ENCODE measurements at regions not wholly inside any gene's neighbourhood (a gene's known extent, or its start where the extent isn't known, plus 50 kb on each side); places are given as distances from the start of the nearest gene placed in this dataset.

- Histone ChIP-seq H3K9me3 (ENCODE audit: control insufficient read depth, insufficient read depth, low read depth, low read length) (no peaks in the 10 kb centered on the region), H3K4me3 (replicated peaks in 1 of 4; ENCODE audit: control extremely low read depth in 1 of 4, insufficient read depth in 1 of 4, low read depth in 3 of 4, low read length in 4 of 4) (no peak overlapping the region), H3K27me3 (ENCODE audit: control insufficient read depth, insufficient read depth, low read length) (no peaks in the 10 kb centered on the region), H3K27ac (ENCODE audit: insufficient read depth, low read length) (no peak overlapping the region), H3K36me3 (ENCODE audit: control insufficient read depth, insufficient read depth, low read length) (no peaks in the 10 kb centered on the region), H2AFZ (ENCODE audit: low read length) (no peak overlapping the region), H4K20me1 (ENCODE audit: control insufficient read depth, extremely low read depth, insufficient read depth, low read length) (no peaks in the 10 kb centered on the region), H3K79me2 (ENCODE audit: control insufficient read depth, insufficient read depth, low read length) (no peaks in the 10 kb centered on the region), H3K4me1 (ENCODE audit: control insufficient read depth, extremely low read depth, insufficient read depth, low read length) (no peaks in the 10 kb centered on the region), H3K9ac (ENCODE audit: insufficient read depth, low read length) (no peak overlapping the region), H3K4me2 (ENCODE audit: extremely low read depth, insufficient read depth, low read length) (no peak overlapping the region)
- no peak for TF ChIP-seq EZH2 (IDR thresholded peaks at IDR 0.05; ENCODE audit: low read length, missing control alignments)
- TF ChIP-seq CTCF (conservative IDR thresholded peaks at IDR 0.05 in 1 of 2, IDR thresholded peaks at IDR 0.05 in 1 of 2; ENCODE audit: low read depth in 1 of 2, low read length in 2 of 2): no peak
- no peak for DNase-seq (ENCODE audit: low read depth in 2 of 2)
Observed at GRCh38 chr5:92471861-92472260, 1088.7 kb upstream of the ARRDC3 start.

GRCh38 chr5:92470770-92471169 is 1087.7 kb upstream of the ARRDC3 start:
- H3K9ac ChIP-seq (ENCODE audit: insufficient read depth, low read length): no peak overlapping the region
- no peaks in the 10 kb centered on the region for H4K20me1 ChIP-seq (ENCODE audit: control insufficient read depth, extremely low read depth, insufficient read depth, low read length)
- H3K36me3 ChIP-seq (ENCODE audit: control insufficient read depth, insufficient read depth, low read length): no peaks in the 10 kb centered on the region
- no peaks in the 10 kb centered on the region for H3K79me2 ChIP-seq (ENCODE audit: control insufficient read depth, insufficient read depth, low read length)
- DNase-seq (ENCODE audit: low read depth in 2 of 2): no peak
- no peaks in the 10 kb centered on the region for H3K27me3 ChIP-seq (ENCODE audit: control insufficient read depth, insufficient read depth, low read length)
- no peaks in the 10 kb centered on the region for H3K4me1 ChIP-seq (ENCODE audit: control insufficient read depth, extremely low read depth, insufficient read depth, low read length)
- TF ChIP-seq CTCF (conservative IDR thresholded peaks at IDR 0.05 in 1 of 2, IDR thresholded peaks at IDR 0.05 in 1 of 2; ENCODE audit: low read depth in 1 of 2, low read length in 2 of 2) (no peak), EZH2 (IDR thresholded peaks at IDR 0.05; ENCODE audit: low read length, missing control alignments) (no peak)
- H2AFZ ChIP-seq (ENCODE audit: low read length): no peak overlapping the region
- no peak overlapping the region for H3K4me3 ChIP-seq (replicated peaks in 1 of 4; ENCODE audit: control extremely low read depth in 1 of 4, insufficient read depth in 1 of 4, low read depth in 3 of 4, low read length in 4 of 4)
- no peaks in the 10 kb centered on the region for H3K9me3 ChIP-seq (ENCODE audit: control insufficient read depth, insufficient read depth, low read depth, low read length)
- no peak overlapping the region for H3K27ac ChIP-seq (ENCODE audit: insufficient read depth, low read length)
- no peak overlapping the region for H3K4me2 ChIP-seq (ENCODE audit: extremely low read depth, insufficient read depth, low read length)

- Histone ChIP-seq H4K20me1 (ENCODE audit: control insufficient read depth, extremely low read depth, insufficient read depth, low read length) (no peaks in the 10 kb centered on the region), H3K9ac (ENCODE audit: insufficient read depth, low read length) (no peak overlapping the region), H3K79me2 (ENCODE audit: control insufficient read depth, insufficient read depth, low read length) (no peaks in the 10 kb centered on the region), H3K4me3 (replicated peaks in 1 of 4; ENCODE audit: control extremely low read depth in 1 of 4, insufficient read depth in 1 of 4, low read depth in 3 of 4, low read length in 4 of 4) (no peak overlapping the region), H3K27me3 (ENCODE audit: control insufficient read depth, insufficient read depth, low read length) (no peaks in the 10 kb centered on the region), H3K36me3 (ENCODE audit: control insufficient read depth, insufficient read depth, low read length) (no peaks in the 10 kb centered on the region), H3K9me3 (ENCODE audit: control insufficient read depth, insufficient read depth, low read depth, low read length) (no peaks in the 10 kb centered on the region), H2AFZ (ENCODE audit: low read length) (no peak overlapping the region), H3K27ac (ENCODE audit: insufficient read depth, low read length) (no peak overlapping the region), H3K4me2 (ENCODE audit: extremely low read depth, insufficient read depth, low read length) (no peak overlapping the region), H3K4me1 (ENCODE audit: control insufficient read depth, extremely low read depth, insufficient read depth, low read length) (no peaks in the 10 kb centered on the region)
- TF ChIP-seq EZH2 (IDR thresholded peaks at IDR 0.05; ENCODE audit: low read length, missing control alignments): no peak
- no peak for TF ChIP-seq CTCF (conservative IDR thresholded peaks at IDR 0.05 in 1 of 2, IDR thresholded peaks at IDR 0.05 in 1 of 2; ENCODE audit: low read depth in 1 of 2, low read length in 2 of 2)
- DNase-seq (ENCODE audit: low read depth in 2 of 2): no peak
Observed at GRCh38 chr5:92468295-92468694, 1085.2 kb upstream of the ARRDC3 start.

Data from fibroblast of lung (primary cell).